GM23248 (cell line): ENCODE measurements at regions not wholly inside any gene's neighbourhood (a gene's known extent, or its start where the extent isn't known, plus 50 kb on each side); places are given as distances from the start of the nearest gene placed in this dataset.

Experiments
- DNase-seq: peaks from one replicate; pipeline ENCODE4 v3.0.0-alpha.2; 2015
- H2AFZ ChIP-seq: fragments of 200-600 bp; sonication (generic); 2 replicates; pipeline ENCODE4 v1.6.1; 2016; ENCODE audit warnings: antibody characterized with exemption
- H3F3A ChIP-seq: fragments of 200-600 bp; sonication (generic); 2 replicates; pipeline ENCODE4 v1.6.1; 2016; ENCODE audit warnings: mild to moderate bottlenecking, antibody characterized with exemption, mixed run types; ENCODE audit not compliant: insufficient read depth
- H3K27ac ChIP-seq: fragments of 200-600 bp; sonication (generic); 2 replicates; pipeline ENCODE4 v1.5.1; 2016; ENCODE audit warnings: mild to moderate bottlenecking
- H3K27me3 ChIP-seq: fragments of 200-600 bp; sonication (generic); replicated peaks from 2 replicates; pipeline ENCODE4 v1.6.1; 2016; ENCODE audit warnings: mild to moderate bottlenecking; ENCODE audit not compliant: insufficient read depth
- H3K36me3 ChIP-seq: fragments of 200-600 bp; sonication (generic); 2 replicates; pipeline ENCODE4 v1.6.1; 2016; ENCODE audit warnings: low read depth, mild to moderate bottlenecking
- H3K4me1 ChIP-seq: fragments of 200-600 bp; sonication (generic); 2 replicates; pipeline ENCODE4 v1.6.1; 2016; ENCODE audit warnings: mild to moderate bottlenecking; ENCODE audit not compliant: insufficient read depth
- H3K4me2 ChIP-seq: fragments of 200-600 bp; sonication (generic); one replicate; pipeline ENCODE4 v1.6.1; 2016; ENCODE audit warnings: mild to moderate bottlenecking; ENCODE audit not compliant: unreplicated experiment
- H3K4me3 ChIP-seq: fragments of 200-600 bp; sonication (generic); 2 replicates; pipeline ENCODE4 v1.5.1; 2016; ENCODE audit warnings: mild to moderate bottlenecking
- H3K79me2 ChIP-seq: fragments of 200-600 bp; sonication (generic); 2 replicates; pipeline ENCODE4 v1.6.1; 2016; ENCODE audit warnings: mild to moderate bottlenecking; ENCODE audit not compliant: insufficient read depth
- H3K9ac ChIP-seq: fragments of 200-600 bp; sonication (generic); 2 replicates; pipeline ENCODE4 v1.6.1; 2016; ENCODE audit warnings: mild to moderate bottlenecking
- H3K9me2 ChIP-seq: fragments of 200-600 bp; sonication (generic); 2 replicates; pipeline ENCODE4 v1.6.1; 2016; ENCODE audit warnings: mixed run types, mild to moderate bottlenecking, moderate library complexity; ENCODE audit not compliant: insufficient read depth
- H3K9me3 ChIP-seq: fragments of 200-600 bp; sonication (generic); one replicate; pipeline ENCODE4 v1.6.1; 2017; ENCODE audit warnings: low read depth
- H4K20me1 ChIP-seq: fragments of 200-600 bp; sonication (generic); 2 replicates; pipeline ENCODE4 v1.6.0; 2016; ENCODE audit not compliant: insufficient read depth
- EZH2 ChIP-seq: fragments of 200-600 bp; sonication (generic); IDR thresholded peaks from 2 replicates; pipeline ENCODE4 v1.6.1; 2018; ENCODE audit warnings: antibody characterized with exemption, mild to moderate bottlenecking; ENCODE audit not compliant: insufficient read depth, poor library complexity, severe bottlenecking
- EZH2phosphoT487 ChIP-seq: fragments of 200-600 bp; sonication (generic); IDR thresholded peaks from 2 replicates; pipeline ENCODE4 v1.6.1; 2018; ENCODE audit warnings: antibody characterized with exemption, moderate library complexity, mild to moderate bottlenecking, low read depth; ENCODE audit not compliant: insufficient read depth
- WGBS, 2 experiments: methylation state at CpG; one replicate each; pipeline ENCODE4 v1.1.6; 2015 to 2017; ENCODE audit warnings: low lambda C conversion rate in 2 of 2, low coverage in 1 of 2; ENCODE audit errors: missing lambda C conversion rate in 2 of 2; 5-methylcytosine and 5-hydroxymethylcytosine counted together
- in situ Hi-C: fragments of 300-500 bp; cut with MboI; formaldehyde crosslinking; loops from 2 replicates; pipeline ENCODE4 v1.15.0; 2020

DNA sequence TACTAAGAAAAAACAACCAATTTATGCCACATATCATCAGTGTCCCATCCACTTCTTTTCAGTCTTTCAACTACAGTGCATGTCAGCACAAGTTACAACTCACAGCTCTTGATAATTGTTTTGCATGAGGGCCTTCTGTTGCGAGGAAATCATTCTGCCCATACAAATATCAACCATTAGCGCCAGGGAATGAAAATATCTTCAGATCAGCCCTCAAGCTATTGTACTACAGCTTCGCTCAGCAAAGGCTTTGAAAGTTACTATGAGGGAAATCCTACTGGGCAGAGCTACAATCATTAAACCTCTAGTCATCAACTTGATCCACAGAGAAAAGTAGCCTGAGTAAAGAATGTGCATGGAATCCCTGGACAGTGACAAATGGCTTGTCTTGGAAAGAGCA is 1023.6 kb upstream of the HS3ST1 start:
- TF ChIP-seq EZH2: no peak
- Histone ChIP-seq H4K20me1 (no peaks in the 10 kb centered on the region), H3K9me3 (no peaks in the 10 kb centered on the region), H3K79me2 (no peaks in the 10 kb centered on the region), H2AFZ (no peak overlapping the region), H3K36me3 (no peaks in the 10 kb centered on the region), H3K27ac (no peak overlapping the region), H3K27me3 (no peaks in the 10 kb centered on the region), H3F3A (no peaks in the 10 kb centered on the region), H3K9ac (no peak overlapping the region), H3K9me2 (no peaks in the 10 kb centered on the region), H3K4me1 (no peaks in the 10 kb centered on the region), H3K4me2 (no peak overlapping the region), H3K4me3 (no peak overlapping the region)
- no peak for DNase-seq
- WGBS, 2 experiments: 15 to 17% methylated on average over 3 of the region's 3 CpGs
- in situ Hi-C loops: no loop called here

DNA sequence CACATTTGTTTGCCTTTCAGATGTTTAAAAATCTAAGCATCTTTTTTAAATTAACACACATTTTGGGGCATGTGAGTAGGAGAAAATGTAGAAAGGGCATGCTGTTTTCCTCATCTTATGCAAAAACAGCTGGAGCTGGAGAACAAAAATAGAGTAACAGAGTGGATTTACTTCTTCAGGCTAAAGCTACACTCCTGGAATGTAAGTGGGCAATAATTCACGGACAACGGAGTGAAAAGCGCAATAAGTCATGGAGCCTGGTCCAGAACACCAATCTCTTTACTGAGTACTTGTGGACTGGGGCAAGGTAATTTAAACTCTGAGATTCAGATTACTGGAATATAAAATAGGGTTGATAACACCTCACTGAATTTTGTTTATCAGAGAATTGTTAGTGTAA is 1018.8 kb upstream of the HS3ST1 start:
- H3K27ac ChIP-seq: no peak overlapping the region

DNA sequence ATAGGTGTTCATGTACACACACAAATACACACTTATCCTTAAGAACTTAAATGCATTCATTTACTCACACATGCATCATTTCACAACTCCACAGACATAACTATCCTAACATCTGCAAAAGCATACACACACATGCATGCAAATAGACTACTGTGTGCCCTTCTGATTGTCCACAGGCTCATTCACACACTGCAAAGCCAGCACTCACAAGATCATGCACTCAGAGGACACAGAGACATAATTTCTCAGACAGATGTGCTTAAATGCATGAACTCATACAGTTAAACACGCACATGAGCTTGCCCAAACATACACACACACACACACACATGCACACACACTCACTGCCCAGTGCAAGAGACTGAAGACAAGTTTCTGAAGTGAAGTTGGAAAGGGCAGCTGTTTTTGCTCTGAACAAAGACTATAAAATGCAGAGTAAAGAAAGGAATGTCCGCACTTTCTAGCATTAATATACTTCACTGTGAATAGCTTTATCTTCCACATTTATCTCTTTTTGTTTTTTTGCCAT is 1018.0 kb upstream of the HS3ST1 start:
- WGBS, 2 experiments: 6 to 13% methylated on average over 2 of the region's 2 CpGs
- in situ Hi-C loops: no loop called here

More for the DNA sequence above, 1018.8 kb upstream of the HS3ST1 start:
- Histone ChIP-seq H3K9ac (no peak overlapping the region), H3K4me2 (no peak overlapping the region), H3K4me1 (no peaks in the 10 kb centered on the region), H3K36me3 (no peaks in the 10 kb centered on the region), H3K27me3 (no peaks in the 10 kb centered on the region), H3K9me3 (no peaks in the 10 kb centered on the region), H2AFZ (no peak overlapping the region), H3F3A (no peaks in the 10 kb centered on the region), H3K4me3 (no peak overlapping the region), H3K79me2 (no peaks in the 10 kb centered on the region), H3K9me2 (no peaks in the 10 kb centered on the region), H4K20me1 (no peaks in the 10 kb centered on the region)
- 7 to 8% methylated on average over 3 of the region's 3 CpGs for WGBS, 2 experiments
- no peak for DNase-seq
- TF ChIP-seq EZH2phosphoT487 (no peak), EZH2 (no peak)
- in situ Hi-C loops: no loop called here

DNA sequence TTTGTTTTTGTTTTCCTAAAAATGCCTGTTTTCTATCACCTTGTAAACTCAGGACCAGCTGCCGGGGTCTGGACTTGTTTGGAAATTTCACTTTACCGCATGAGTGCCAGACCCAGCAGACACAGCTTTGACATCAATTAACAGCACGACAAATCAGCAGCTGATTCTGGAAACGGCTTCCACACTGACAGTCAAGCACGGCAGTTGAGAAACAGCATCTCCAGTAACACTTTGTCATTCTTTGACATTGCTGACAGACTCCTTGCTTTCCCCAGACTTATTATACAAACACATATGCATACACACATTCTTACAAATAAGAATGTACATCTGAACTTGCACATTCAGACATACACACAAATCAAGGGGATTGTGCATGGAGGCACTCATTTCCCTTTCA is 1017.6 kb upstream of the HS3ST1 start:
- Histone ChIP-seq H4K20me1 (no peaks in the 10 kb centered on the region), H3K79me2 (no peaks in the 10 kb centered on the region), H3F3A (no peaks in the 10 kb centered on the region), H3K9ac (no peak overlapping the region), H3K36me3 (no peaks in the 10 kb centered on the region), H3K27me3 (no peaks in the 10 kb centered on the region), H3K4me2 (no peak overlapping the region), H2AFZ (no peak overlapping the region), H3K9me3 (no peaks in the 10 kb centered on the region), H3K27ac (no peak overlapping the region), H3K4me3 (no peak overlapping the region), H3K4me1 (no peaks in the 10 kb centered on the region), H3K9me2 (no peaks in the 10 kb centered on the region)
- 4% methylated on average over 5 of the region's 5 CpGs for WGBS, 2 experiments
- in situ Hi-C loops: no loop called here
- no peak for DNase-seq
- TF ChIP-seq EZH2: no peak
- TF ChIP-seq EZH2phosphoT487: no peak

More for the DNA sequence above, 1018.0 kb upstream of the HS3ST1 start:
- Histone ChIP-seq H3K79me2 (no peaks in the 10 kb centered on the region), H3K4me2 (no peak overlapping the region), H3K9me3 (no peaks in the 10 kb centered on the region), H3K4me3 (no peak overlapping the region), H3K9me2 (no peaks in the 10 kb centered on the region), H3K4me1 (no peaks in the 10 kb centered on the region), H3F3A (no peaks in the 10 kb centered on the region), H3K27ac (no peak overlapping the region), H3K9ac (no peak overlapping the region), H3K36me3 (no peaks in the 10 kb centered on the region), H2AFZ (no peak overlapping the region), H4K20me1 (no peaks in the 10 kb centered on the region), H3K27me3 (no peaks in the 10 kb centered on the region)
- TF ChIP-seq EZH2 (no peak), EZH2phosphoT487 (no peak)
- DNase-seq: no peak

DNA sequence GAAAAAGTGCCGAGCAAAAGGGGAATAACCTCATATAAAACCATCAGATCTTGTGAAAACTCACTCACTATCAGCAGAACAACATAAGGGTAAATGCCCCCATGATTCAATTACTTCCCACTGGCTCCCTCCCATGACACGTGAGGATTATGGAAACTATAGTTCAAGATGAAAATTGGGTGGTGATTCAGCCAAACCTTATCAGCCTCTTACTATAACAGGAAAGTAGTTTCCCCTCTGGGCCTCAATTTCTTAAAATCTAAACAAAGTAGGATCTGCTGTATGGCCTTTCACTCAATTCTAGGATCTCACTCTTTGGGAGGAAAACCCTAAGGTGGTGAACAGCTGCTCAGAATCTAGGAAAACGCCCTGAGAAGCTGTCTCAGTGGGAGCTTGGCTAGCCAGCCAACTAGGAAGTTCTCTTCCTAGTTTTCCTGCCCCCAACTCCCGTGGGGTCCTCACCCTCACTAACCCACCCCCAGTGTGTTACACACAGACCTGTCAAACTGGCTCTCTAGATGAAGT is 1017.1 kb upstream of the HS3ST1 start:
- no peaks in the 10 kb centered on the region for H4K20me1 ChIP-seq
- 5 to 8% methylated on average over 4 of the region's 4 CpGs for WGBS, 2 experiments
- in situ Hi-C loops: no loop called here
- no peak overlapping the region for H3K4me3 ChIP-seq
- no peak for TF ChIP-seq EZH2phosphoT487
- TF ChIP-seq EZH2: no peak
- H3K27ac ChIP-seq: no peak overlapping the region
- no peaks in the 10 kb centered on the region for H3K27me3 ChIP-seq
- H3K79me2 ChIP-seq: no peaks in the 10 kb centered on the region
- H3K36me3 ChIP-seq: no peaks in the 10 kb centered on the region
- H3K9me3 ChIP-seq: no peaks in the 10 kb centered on the region
- H3K9me2 ChIP-seq: no peaks in the 10 kb centered on the region
- H3K4me1 ChIP-seq: no peaks in the 10 kb centered on the region
- no peak overlapping the region for H3K9ac ChIP-seq
- H3K4me2 ChIP-seq: no peak overlapping the region
- no peak for DNase-seq
- H3F3A ChIP-seq: no peaks in the 10 kb centered on the region
- H2AFZ ChIP-seq: no peak overlapping the region
